Naive thymus-derived CD4-positive, alpha-beta T cell (primary cell): ENCODE measurements at regions not wholly inside any gene's neighbourhood (a gene's known extent, or its start where the extent isn't known, plus 50 kb on each side); places are given as distances from the start of the nearest gene placed in this dataset.

Source experiments
- ATAC-seq: fragments of 150-1000 bp; cut with Tn5 transposase; 2 replicates; pipeline ENCODE4 v1.10.0; 2021; ENCODE audit warnings: mild to moderate bottlenecking, moderate library complexity
- CTCF ChIA-PET: fragments of 350-600 bp; sonication (Branson Sonifier 250); formaldehyde crosslinking; loops from one replicate; lab custom pipeline; 2021; ENCODE audit warnings: antibody characterized with exemption; lab: Charles Lee
- POLR2A ChIA-PET: fragments of 350-600 bp; sonication (Branson Sonifier 250); formaldehyde crosslinking; loops from one replicate; lab custom pipeline; 2021; ENCODE audit warnings: antibody characterized with exemption, inconsistent platforms; lab: Charles Lee
- DNase-seq, 9 donors: peaks; one replicate each; pipeline versions ENCODE4 v3.0.0 to v3.0.0-alpha.2; 2020 to 2022; ENCODE audit warnings: mixed read lengths in 1 of 9
- H3K27ac ChIP-seq: one replicate; pipeline ENCODE4 v1.7.0; 2013; ENCODE audit warnings: mild to moderate bottlenecking, low read depth, low read length, moderate library complexity
- H3K27me3 ChIP-seq, 2 donors: one replicate each; pipeline ENCODE4 v1.7.0; 2013; ENCODE audit warnings: low read length in 2 of 2, mild to moderate bottlenecking in 2 of 2, moderate library complexity in 2 of 2; ENCODE audit not compliant: control insufficient read depth in 2 of 2, insufficient read depth in 2 of 2
- H3K36me3 ChIP-seq, 3 experiments: 1 replicate in 2 of 3; 2 replicates in 1 of 3; pipeline ENCODE4 v1.7.0; 2013; ENCODE audit warnings: low read length in 3 of 3, mild to moderate bottlenecking in 3 of 3, moderate library complexity in 1 of 3; ENCODE audit not compliant: insufficient read depth in 3 of 3, control insufficient read depth in 2 of 3
- H3K4me1 ChIP-seq, 2 donors: one replicate each; pipeline ENCODE4 v1.7.0; 2013; ENCODE audit warnings: low read length in 2 of 2, mild to moderate bottlenecking in 2 of 2, moderate library complexity in 1 of 2; ENCODE audit not compliant: control insufficient read depth in 2 of 2, insufficient read depth in 2 of 2
- H3K4me3 ChIP-seq: 2 replicates; pipeline ENCODE4 v1.7.0; 2013; ENCODE audit warnings: mild to moderate bottlenecking, low read length
- H3K9me3 ChIP-seq, 3 experiments: 1 replicate in 2 of 3; 2 replicates in 1 of 3; pipeline ENCODE4 v1.7.0; 2013; ENCODE audit warnings: low read length in 3 of 3; ENCODE audit not compliant: control insufficient read depth in 2 of 3
- H3K27ac Mint-ChIP-seq, 9 donors: one replicate each; pipeline ENCODE4 v1.8.0; 2020 to 2022; ENCODE audit warnings: mixed read lengths in 9 of 9, mild to moderate bottlenecking in 8 of 9, moderate library complexity in 5 of 9, inconsistent platforms in 2 of 9
- H3K27me3 Mint-ChIP-seq, 5 donors: one replicate each; pipeline ENCODE4 v1.8.0; 2021 to 2022; ENCODE audit warnings: mixed read lengths in 5 of 5, mild to moderate bottlenecking in 1 of 5
- H3K36me3 Mint-ChIP-seq, 5 donors: one replicate each; pipeline ENCODE4 v1.8.0; 2020 to 2022; ENCODE audit warnings: mixed read lengths in 5 of 5, mild to moderate bottlenecking in 3 of 5, inconsistent platforms in 1 of 5
- H3K4me1 Mint-ChIP-seq, 7 donors: one replicate each; pipeline ENCODE4 v1.8.0; 2020 to 2022; ENCODE audit warnings: mixed read lengths in 7 of 7, mild to moderate bottlenecking in 3 of 7, inconsistent platforms in 1 of 7
- H3K4me3 Mint-ChIP-seq, 10 donors: one replicate each; pipeline ENCODE4 v1.8.0; 2020 to 2022; ENCODE audit warnings: mild to moderate bottlenecking in 10 of 10, mixed read lengths in 10 of 10, moderate library complexity in 6 of 10, inconsistent platforms in 2 of 10
- H3K9me3 Mint-ChIP-seq, 11 donors: one replicate each; pipeline ENCODE4 v1.8.0; 2020 to 2022; ENCODE audit warnings: mixed read lengths in 11 of 11, mild to moderate bottlenecking in 4 of 11, inconsistent platforms in 1 of 11, moderate library complexity in 1 of 11
- intact Hi-C, 2 donors: fragments of 100-400 bp; cut with micrococcal nuclease; formaldehyde crosslinking; loops; one replicate each; pipeline ENCODE4 v1.15.1; 2023

- Histone ChIP-seq H3K27ac (no peak overlapping the region), H3K4me1 (no peaks in the 10 kb centered on the region), H3K36me3 (no peaks in the 10 kb centered on the region), H3K9me3 (no peaks in the 10 kb centered on the region), H3K4me3 (no peak overlapping the region), H3K27me3 (peaks cover 0 to 2% of the 10 kb centered on the region in 2 donors)
- DNase-seq (no peak), ATAC-seq (no peak)
- Mint-ChIP-seq H3K4me3 (no peak overlapping the region), H3K27me3 (no peaks in the 10 kb centered on the region), H3K9me3 (peaks cover 4 to 47% (median 12%) of the 10 kb centered on the region in 11 donors), H3K4me1 (no peaks in the 10 kb centered on the region), H3K27ac (no peak overlapping the region), H3K36me3 (peaks cover 0 to 4% (median 0%) of the 10 kb centered on the region in 5 donors)
- CTCF ChIA-PET, result no interaction called here
- intact Hi-C loops, result no loop called here
- POLR2A ChIA-PET, result no interaction called here
Observed at GRCh38 chr18:41096504-41096903, 858.5 kb upstream of the PIK3C3 start.

- Histone ChIP-seq H3K4me1 (no peaks in the 10 kb centered on the region), H3K9me3 (no peaks in the 10 kb centered on the region), H3K27ac (no peak overlapping the region), H3K4me3 (no peak overlapping the region), H3K27me3 (no peaks in the 10 kb centered on the region), H3K36me3 (no peaks in the 10 kb centered on the region)
- DNase-seq (no peak), ATAC-seq (no peak)
- no peak overlapping the region for H3K27ac Mint-ChIP-seq
- H3K4me3 Mint-ChIP-seq, result no peak overlapping the region
- CTCF ChIA-PET, result no interaction called here
- H3K9me3 Mint-ChIP-seq, result peaks cover 2 to 19% (median 7%) of the 10 kb centered on the region in 11 donors
- intact Hi-C loops, result no loop called here
- POLR2A ChIA-PET, result no interaction called here
- no peaks in the 10 kb centered on the region for H3K4me1 Mint-ChIP-seq
- H3K36me3 Mint-ChIP-seq, result no peaks in the 10 kb centered on the region
- H3K27me3 Mint-ChIP-seq, result no peaks in the 10 kb centered on the region
Observed at GRCh38 chr18:41077076-41077475, 878.0 kb upstream of the PIK3C3 start.

- ATAC-seq (no peak), DNase-seq (no peak)
- no peaks in the 10 kb centered on the region for H3K27me3 Mint-ChIP-seq
- H3K4me1 Mint-ChIP-seq, result no peaks in the 10 kb centered on the region
- no peak overlapping the region for H3K4me3 Mint-ChIP-seq
- H3K27me3 ChIP-seq, result no peaks in the 10 kb centered on the region
- H3K4me1 ChIP-seq, result no peaks in the 10 kb centered on the region
- no peak overlapping the region for H3K4me3 ChIP-seq
- no peak overlapping the region for H3K27ac ChIP-seq
- no peaks in the 10 kb centered on the region for H3K9me3 ChIP-seq
- ChIA-PET CTCF (no interaction called here), POLR2A (no interaction called here)
- intact Hi-C loops, result no loop called here
- H3K36me3 ChIP-seq, result no peaks in the 10 kb centered on the region
- no peak overlapping the region for H3K27ac Mint-ChIP-seq
- H3K9me3 Mint-ChIP-seq, result peaks cover 2 to 19% (median 6%) of the 10 kb centered on the region in 11 donors
- no peaks in the 10 kb centered on the region for H3K36me3 Mint-ChIP-seq
Observed at GRCh38 chr18:41075212-41075611, 879.8 kb upstream of the PIK3C3 start.

- no peak overlapping the region for H3K27ac Mint-ChIP-seq
- Histone ChIP-seq H3K9me3 (no peaks in the 10 kb centered on the region), H3K4me1 (no peaks in the 10 kb centered on the region), H3K27ac (no peak overlapping the region), H3K36me3 (no peaks in the 10 kb centered on the region), H3K4me3 (no peak overlapping the region), H3K27me3 (no peaks in the 10 kb centered on the region)
- ATAC-seq (no peak), DNase-seq (no peak)
- intact Hi-C loops, result no loop called here
- H3K4me1 Mint-ChIP-seq, result no peaks in the 10 kb centered on the region
- CTCF ChIA-PET, result no interaction called here
- POLR2A ChIA-PET, result no interaction called here
- H3K27me3 Mint-ChIP-seq, result no peaks in the 10 kb centered on the region
- peaks cover 2 to 19% (median 6%) of the 10 kb centered on the region in 11 donors for H3K9me3 Mint-ChIP-seq
- H3K4me3 Mint-ChIP-seq, result no peak overlapping the region
- H3K36me3 Mint-ChIP-seq, result no peaks in the 10 kb centered on the region
Observed at GRCh38 chr18:41073372-41073954, 881.6 kb upstream of the PIK3C3 start.

GRCh38 chr18:41072946-41073345 is 882.1 kb upstream of the PIK3C3 start:
- Mint-ChIP-seq H3K4me1 (no peaks in the 10 kb centered on the region), H3K27ac (no peak overlapping the region), H3K36me3 (no peaks in the 10 kb centered on the region), H3K4me3 (no peak overlapping the region), H3K27me3 (no peaks in the 10 kb centered on the region), H3K9me3 (peaks cover 2 to 19% (median 6%) of the 10 kb centered on the region in 11 donors)
- POLR2A ChIA-PET, result no interaction called here
- H3K36me3 ChIP-seq, result no peaks in the 10 kb centered on the region
- no peaks in the 10 kb centered on the region for H3K27me3 ChIP-seq
- no peak for ATAC-seq
- CTCF ChIA-PET, result no interaction called here
- intact Hi-C loops, result no loop called here
- H3K27ac ChIP-seq, result no peak overlapping the region
- H3K9me3 ChIP-seq, result no peaks in the 10 kb centered on the region
- no peak overlapping the region for H3K4me3 ChIP-seq
- no peaks in the 10 kb centered on the region for H3K4me1 ChIP-seq
- no peak for DNase-seq

- ATAC-seq, result no peak
- Mint-ChIP-seq H3K4me3 (no peak overlapping the region), H3K27me3 (no peaks in the 10 kb centered on the region), H3K4me1 (no peaks in the 10 kb centered on the region), H3K36me3 (no peaks in the 10 kb centered on the region), H3K9me3 (peaks cover 2 to 19% (median 6%) of the 10 kb centered on the region in 11 donors), H3K27ac (no peak overlapping the region)
- Histone ChIP-seq H3K27me3 (no peaks in the 10 kb centered on the region), H3K4me1 (no peaks in the 10 kb centered on the region), H3K4me3 (no peak overlapping the region), H3K9me3 (no peaks in the 10 kb centered on the region), H3K36me3 (no peaks in the 10 kb centered on the region), H3K27ac (no peak overlapping the region)
- POLR2A ChIA-PET, result no interaction called here
- CTCF ChIA-PET, result no interaction called here
- no peak for DNase-seq
- intact Hi-C loops, result no loop called here
Observed at GRCh38 chr18:41071826-41072225, 883.2 kb upstream of the PIK3C3 start.

GRCh38 chr18:41069167-41069566 is 885.9 kb upstream of the PIK3C3 start:
- no peaks in the 10 kb centered on the region for H3K36me3 ChIP-seq
- no peaks in the 10 kb centered on the region for H3K9me3 ChIP-seq
- Mint-ChIP-seq H3K4me1 (no peaks in the 10 kb centered on the region), H3K27ac (no peak overlapping the region), H3K27me3 (no peaks in the 10 kb centered on the region), H3K9me3 (peaks cover 0 to 13% (median 4%) of the 10 kb centered on the region in 11 donors), H3K36me3 (no peaks in the 10 kb centered on the region), H3K4me3 (no peak overlapping the region)
- no peak for ATAC-seq
- H3K27me3 ChIP-seq, result no peaks in the 10 kb centered on the region
- no peaks in the 10 kb centered on the region for H3K4me1 ChIP-seq
- POLR2A ChIA-PET, result no interaction called here
- no peak for DNase-seq
- intact Hi-C loops, result no loop called here
- H3K4me3 ChIP-seq, result no peak overlapping the region
- CTCF ChIA-PET, result no interaction called here
- no peak overlapping the region for H3K27ac ChIP-seq
